ENCODE measurements at regions not wholly inside any gene's neighbourhood (a gene's known extent, or its start where the extent isn't known, plus 50 kb on each side); places are given as distances from the start of the nearest gene placed in this dataset.

DNA sequence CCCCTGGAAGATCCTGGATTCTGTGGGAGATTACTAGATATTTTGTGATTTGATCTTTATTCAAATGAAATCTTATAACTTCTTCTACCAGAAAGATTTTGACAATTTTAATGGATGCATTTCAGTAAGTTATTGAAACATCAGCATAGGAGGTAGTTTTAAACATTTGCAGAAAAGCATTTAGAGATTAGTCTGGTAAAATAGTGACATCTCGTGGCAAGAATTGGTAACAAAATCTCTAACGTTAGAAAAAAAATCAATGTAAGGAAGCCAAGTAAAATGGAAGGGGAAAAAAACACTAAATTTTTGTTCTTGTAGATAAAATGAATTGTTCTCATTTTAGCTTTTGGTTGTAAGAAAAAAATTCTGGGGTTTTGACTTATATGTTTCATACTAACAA is 73.3 kb downstream of the TASL start:
- DNase-seq: peak; percentile 11 to 62

- no peak for DNase-seq
These were observed 82.1 kb downstream of the TASL start for GRCh38 chrX:30495468-30495867.

GRCh38 chrX:30493348-30493747 is 84.2 kb downstream of the TASL start:
- no peak for DNase-seq

GRCh38 chrX:30489323-30489722 is 88.2 kb downstream of the TASL start:
- no peak for DNase-seq

DNA sequence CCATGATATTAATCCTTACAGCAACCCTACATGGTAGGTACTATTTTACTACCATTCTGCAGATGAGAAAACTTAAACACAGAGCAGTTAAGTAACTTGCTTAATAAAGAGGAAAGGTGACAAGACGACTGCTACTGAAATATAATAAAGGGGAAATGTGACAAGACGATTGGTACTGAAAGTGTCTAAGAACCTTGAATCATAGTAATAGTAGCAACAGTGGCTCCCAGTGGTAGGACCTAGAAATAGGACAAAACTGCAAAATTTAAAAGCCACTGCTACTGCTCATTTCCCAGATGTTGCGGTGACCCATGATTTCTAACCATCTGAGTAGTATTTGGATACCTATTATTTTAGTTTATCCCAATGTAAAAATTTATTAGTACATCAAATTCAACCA is 89.5 kb downstream of the TASL start:
- peak in 1 of 2 donors; percentile 1 for DNase-seq

GRCh38 chrX:30483996-30484395 is 93.6 kb downstream of the TASL start:
- DNase-seq: no peak

- no peak for DNase-seq
These were observed 109.1 kb downstream of the TASL start for GRCh38 chrX:30468471-30468870.

Data from inflammatory macrophage treated with lipopolysaccharide for 1 hour (primary cell).